Neutrophil (primary cell): ENCODE measurements at regions not wholly inside any gene's neighbourhood (a gene's known extent, or its start where the extent isn't known, plus 50 kb on each side); places are given as distances from the start of the nearest gene placed in this dataset.

ENCODE experiments used
- H3K27ac ChIP-seq: fragments of 200-600 bp; sonication (generic); 2 replicates; pipeline ENCODE4 v1.5.1; 2016; ENCODE audit warnings: mild to moderate bottlenecking, moderate library complexity
- H3K27me3 ChIP-seq: fragments of 200-600 bp; sonication (generic); 2 replicates; pipeline ENCODE4 v1.6.0; 2016; ENCODE audit warnings: mild to moderate bottlenecking
- H3K36me3 ChIP-seq: fragments of 200-600 bp; sonication (generic); 2 replicates; pipeline ENCODE4 v1.5.1; 2017
- H3K4me1 ChIP-seq, 2 experiments: fragments of 200-600 bp in 1 of 2; sonication (generic) in 1 of 2; 1 replicate in 1 of 2; 2 replicates in 1 of 2; pipeline versions ENCODE4 v1.5.1 to v1.6.1; 2013 to 2016; ENCODE audit warnings: low read depth in 1 of 2, low read length in 1 of 2, mild to moderate bottlenecking in 1 of 2, moderate library complexity in 1 of 2; ENCODE audit not compliant: control insufficient read depth in 1 of 2, insufficient read depth in 1 of 2
- H3K4me3 ChIP-seq, 2 experiments: fragments of 200-600 bp in 1 of 2; sonication (generic) in 1 of 2; 1 replicate in 1 of 2; 2 replicates in 1 of 2; pipeline ENCODE4 v1.5.1; 2013 to 2016; ENCODE audit warnings: low read depth in 1 of 2, low read length in 1 of 2, mild to moderate bottlenecking in 1 of 2, moderate library complexity in 1 of 2
- H3K9me3 ChIP-seq: fragments of 200-600 bp; sonication (generic); 2 replicates; pipeline ENCODE4 v1.5.1; 2016
- CTCF ChIP-seq: fragments of 200-600 bp; sonication (generic); IDR thresholded peaks from 2 replicates; pipeline ENCODE4 v1.5.1; 2016; ENCODE audit warnings: antibody characterized with exemption

- H3K4me1 ChIP-seq: peaks cover 9 to 13% of the 10 kb centered on the region in 2 experiments
- H3K9me3 ChIP-seq: no peaks in the 10 kb centered on the region
- no peak overlapping the region for H3K4me3 ChIP-seq
- H3K36me3 ChIP-seq: no peaks in the 10 kb centered on the region
- H3K27me3 ChIP-seq: no peaks in the 10 kb centered on the region
- H3K27ac ChIP-seq: no peak overlapping the region
- TF ChIP-seq CTCF: no peak
Observed at GRCh38 chr6:14633479-14633878, 515.9 kb downstream of the CD83 start.

- Histone ChIP-seq H3K27ac (no peak overlapping the region), H3K9me3 (no peaks in the 10 kb centered on the region), H3K27me3 (no peaks in the 10 kb centered on the region), H3K36me3 (no peaks in the 10 kb centered on the region), H3K4me1 (peaks cover 15 to 19% of the 10 kb centered on the region in 2 experiments), H3K4me3 (no peak overlapping the region)
- no peak for TF ChIP-seq CTCF
Observed at GRCh38 chr6:14634072-14634471, 516.5 kb downstream of the CD83 start.

- Histone ChIP-seq H3K4me1 (peaks cover 16 to 22% of the 10 kb centered on the region in 2 experiments), H3K27ac (no peak overlapping the region), H3K9me3 (no peaks in the 10 kb centered on the region), H3K36me3 (no peaks in the 10 kb centered on the region), H3K4me3 (no peak overlapping the region), H3K27me3 (no peaks in the 10 kb centered on the region)
- TF ChIP-seq CTCF: no peak
Observed at GRCh38 chr6:14635195-14635594, 517.6 kb downstream of the CD83 start.

GRCh38 chr6:14635934-14636591 is 518.5 kb downstream of the CD83 start:
- H3K4me3 ChIP-seq: no peak overlapping the region
- peaks cover 16 to 22% of the 10 kb centered on the region in 2 experiments for H3K4me1 ChIP-seq
- H3K36me3 ChIP-seq: no peaks in the 10 kb centered on the region
- H3K27me3 ChIP-seq: no peaks in the 10 kb centered on the region
- no peak overlapping the region for H3K27ac ChIP-seq
- H3K9me3 ChIP-seq: no peaks in the 10 kb centered on the region
- TF ChIP-seq CTCF: no peak

GRCh38 chr6:14638435-14638905 is 520.9 kb downstream of the CD83 start:
- H3K9me3 ChIP-seq: no peaks in the 10 kb centered on the region
- TF ChIP-seq CTCF: no peak
- peaks cover 16 to 22% of the 10 kb centered on the region in 2 experiments for H3K4me1 ChIP-seq
- H3K27ac ChIP-seq: peak overlapping the region; percentile 17
- H3K27me3 ChIP-seq: no peaks in the 10 kb centered on the region
- no peaks in the 10 kb centered on the region for H3K36me3 ChIP-seq
- H3K4me3 ChIP-seq: no peak overlapping the region
